GM12875 (cell line): ENCODE measurements at regions not wholly inside any gene's neighbourhood (a gene's known extent, or its start where the extent isn't known, plus 50 kb on each side); places are given as distances from the start of the nearest gene placed in this dataset.

Source experiments
- H3K4me3 ChIP-seq: one replicate; pipeline ENCODE4 v1.5.1; 2011; ENCODE audit warnings: low read depth, low read length, control low read depth
- CTCF ChIP-seq: IDR thresholded peaks from 2 replicates; pipeline ENCODE4 v1.5.1; 2011; ENCODE audit warnings: low read depth, mild to moderate bottlenecking, control low read depth, inconsistent platforms, low read length, moderate library complexity, borderline replicate concordance; ENCODE audit not compliant: insufficient read depth

GRCh38 chr6:147759093-147759492, 250.6 kb downstream of the SAMD5 start:
- H3K4me3 ChIP-seq = no peak overlapping the region
- no peak for TF ChIP-seq CTCF

- no peak overlapping the region for H3K4me3 ChIP-seq
- no peak for TF ChIP-seq CTCF
These were observed 251.0 kb downstream of the SAMD5 start for GRCh38 chr6:147759536-147759935.

- no peak overlapping the region for H3K4me3 ChIP-seq
- TF ChIP-seq CTCF = no peak
These were observed 257.1 kb downstream of the SAMD5 start for GRCh38 chr6:147765541-147765940.

- TF ChIP-seq CTCF = no peak
- no peak overlapping the region for H3K4me3 ChIP-seq
These were observed 260.5 kb downstream of the SAMD5 start for GRCh38 chr6:147768969-147769368.

GRCh38 chr6:147769496-147770087, 261.1 kb downstream of the SAMD5 start:
- TF ChIP-seq CTCF = no peak
- no peak overlapping the region for H3K4me3 ChIP-seq

- TF ChIP-seq CTCF = no peak
- H3K4me3 ChIP-seq = no peak overlapping the region
These were observed 261.7 kb downstream of the SAMD5 start for GRCh38 chr6:147770221-147770620.

- H3K4me3 ChIP-seq = no peak overlapping the region
- no peak for TF ChIP-seq CTCF
These were observed 264.2 kb downstream of the SAMD5 start for GRCh38 chr6:147772724-147773123.
